IMR-90 (cell line): ENCODE measurements at regions not wholly inside any gene's neighbourhood (a gene's known extent, or its start where the extent isn't known, plus 50 kb on each side); places are given as distances from the start of the nearest gene placed in this dataset.

Experiments
- POLR2A ChIP-seq: IDR thresholded peaks from 2 replicates; pipeline ENCODE4 v1.6.1; 2012; ENCODE audit warnings: mild to moderate bottlenecking, low read depth, low read length
- TF ChIP-seq, protein P1 (sequence below): conservative IDR thresholded peaks from 2 replicates; pipeline ENCODE4 v1.5.1; 2012; ENCODE audit warnings: mild to moderate bottlenecking, low read depth, low read length, improper control_type of control experiment
- TF ChIP-seq, protein P2 (sequence below): fragments of 150-350 bp; IDR thresholded peaks from 2 replicates; pipeline ENCODE4 v1.6.1; 2016; ENCODE audit warnings: low read depth, mild to moderate bottlenecking, low read length, moderate library complexity, borderline replicate concordance

DNA sequence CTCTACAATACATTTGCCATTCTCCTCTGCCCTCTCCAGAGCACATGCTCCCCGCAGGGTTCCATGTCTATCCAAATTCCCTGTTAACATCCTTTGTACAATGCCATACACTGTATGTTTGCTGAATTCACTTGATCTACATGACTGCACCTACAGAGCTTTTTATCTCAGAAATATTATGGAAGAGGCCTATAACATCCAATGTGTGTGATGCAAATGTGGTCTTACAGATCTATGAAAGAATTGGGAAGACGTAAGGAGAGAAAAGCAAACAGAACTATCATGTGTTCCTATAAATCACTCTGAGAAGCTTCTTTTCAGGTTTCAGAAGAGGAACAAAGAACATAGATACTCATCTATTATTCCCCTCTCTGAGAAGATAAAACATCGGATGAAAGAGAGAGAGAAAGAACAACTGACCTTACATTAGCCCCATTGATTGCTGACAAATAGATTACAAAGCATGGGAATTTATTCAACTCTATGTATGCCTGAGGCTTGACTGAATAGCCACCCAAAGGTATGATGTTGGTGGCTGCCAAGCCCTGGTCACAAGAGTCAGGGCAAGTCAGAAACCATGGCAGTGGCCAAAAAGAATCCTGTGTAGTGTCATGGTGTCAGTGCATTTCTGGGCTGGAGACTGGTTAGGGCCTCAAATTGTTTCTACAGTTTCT is 425.2 kb downstream of the FOXO1 start:
- TF ChIP-seq POLR2A = no peak
- TF ChIP-seq, protein P1, sequence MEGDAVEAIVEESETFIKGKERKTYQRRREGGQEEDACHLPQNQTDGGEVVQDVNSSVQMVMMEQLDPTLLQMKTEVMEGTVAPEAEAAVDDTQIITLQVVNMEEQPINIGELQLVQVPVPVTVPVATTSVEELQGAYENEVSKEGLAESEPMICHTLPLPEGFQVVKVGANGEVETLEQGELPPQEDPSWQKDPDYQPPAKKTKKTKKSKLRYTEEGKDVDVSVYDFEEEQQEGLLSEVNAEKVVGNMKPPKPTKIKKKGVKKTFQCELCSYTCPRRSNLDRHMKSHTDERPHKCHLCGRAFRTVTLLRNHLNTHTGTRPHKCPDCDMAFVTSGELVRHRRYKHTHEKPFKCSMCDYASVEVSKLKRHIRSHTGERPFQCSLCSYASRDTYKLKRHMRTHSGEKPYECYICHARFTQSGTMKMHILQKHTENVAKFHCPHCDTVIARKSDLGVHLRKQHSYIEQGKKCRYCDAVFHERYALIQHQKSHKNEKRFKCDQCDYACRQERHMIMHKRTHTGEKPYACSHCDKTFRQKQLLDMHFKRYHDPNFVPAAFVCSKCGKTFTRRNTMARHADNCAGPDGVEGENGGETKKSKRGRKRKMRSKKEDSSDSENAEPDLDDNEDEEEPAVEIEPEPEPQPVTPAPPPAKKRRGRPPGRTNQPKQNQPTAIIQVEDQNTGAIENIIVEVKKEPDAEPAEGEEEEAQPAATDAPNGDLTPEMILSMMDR = no peak
- TF ChIP-seq, protein P2, sequence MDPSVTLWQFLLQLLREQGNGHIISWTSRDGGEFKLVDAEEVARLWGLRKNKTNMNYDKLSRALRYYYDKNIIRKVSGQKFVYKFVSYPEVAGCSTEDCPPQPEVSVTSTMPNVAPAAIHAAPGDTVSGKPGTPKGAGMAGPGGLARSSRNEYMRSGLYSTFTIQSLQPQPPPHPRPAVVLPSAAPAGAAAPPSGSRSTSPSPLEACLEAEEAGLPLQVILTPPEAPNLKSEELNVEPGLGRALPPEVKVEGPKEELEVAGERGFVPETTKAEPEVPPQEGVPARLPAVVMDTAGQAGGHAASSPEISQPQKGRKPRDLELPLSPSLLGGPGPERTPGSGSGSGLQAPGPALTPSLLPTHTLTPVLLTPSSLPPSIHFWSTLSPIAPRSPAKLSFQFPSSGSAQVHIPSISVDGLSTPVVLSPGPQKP = no peak
